SK-N-SH (cell line): ENCODE measurements at regions not wholly inside any gene's neighbourhood (a gene's known extent, or its start where the extent isn't known, plus 50 kb on each side); places are given as distances from the start of the nearest gene placed in this dataset.

Experiments used
- MAX ChIP-seq: IDR thresholded peaks from 2 replicates; pipeline ENCODE4 v1.4.0; 2012; ENCODE audit warnings: low read depth
- TF ChIP-seq, protein P1 (sequence below): fragments of 200-600 bp; sonication (generic); IDR thresholded peaks from 2 replicates; pipeline ENCODE4 v1.6.1; 2017; ENCODE audit warnings: antibody characterized with exemption, mild to moderate bottlenecking, moderate library complexity

DNA sequence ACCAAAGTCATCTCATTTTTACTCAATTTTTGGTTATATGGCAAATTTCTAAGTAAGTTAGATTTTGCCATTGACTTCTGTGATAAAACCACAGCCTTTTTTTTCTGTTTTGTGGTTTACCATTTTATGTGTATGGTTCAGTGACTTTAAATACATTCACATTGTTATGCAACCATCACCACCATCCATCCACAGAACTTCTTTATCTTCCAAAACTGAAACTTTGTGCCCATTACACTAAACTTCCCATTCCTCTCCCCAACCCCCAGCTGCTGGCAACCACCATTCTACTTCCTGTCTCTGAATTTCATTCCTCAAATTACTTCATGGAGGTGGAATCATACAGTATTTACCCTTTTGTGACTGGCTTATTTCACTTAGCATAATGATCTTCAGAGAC, 280.4 kb upstream of the TCERG1L start:
- TF ChIP-seq, protein P1, sequence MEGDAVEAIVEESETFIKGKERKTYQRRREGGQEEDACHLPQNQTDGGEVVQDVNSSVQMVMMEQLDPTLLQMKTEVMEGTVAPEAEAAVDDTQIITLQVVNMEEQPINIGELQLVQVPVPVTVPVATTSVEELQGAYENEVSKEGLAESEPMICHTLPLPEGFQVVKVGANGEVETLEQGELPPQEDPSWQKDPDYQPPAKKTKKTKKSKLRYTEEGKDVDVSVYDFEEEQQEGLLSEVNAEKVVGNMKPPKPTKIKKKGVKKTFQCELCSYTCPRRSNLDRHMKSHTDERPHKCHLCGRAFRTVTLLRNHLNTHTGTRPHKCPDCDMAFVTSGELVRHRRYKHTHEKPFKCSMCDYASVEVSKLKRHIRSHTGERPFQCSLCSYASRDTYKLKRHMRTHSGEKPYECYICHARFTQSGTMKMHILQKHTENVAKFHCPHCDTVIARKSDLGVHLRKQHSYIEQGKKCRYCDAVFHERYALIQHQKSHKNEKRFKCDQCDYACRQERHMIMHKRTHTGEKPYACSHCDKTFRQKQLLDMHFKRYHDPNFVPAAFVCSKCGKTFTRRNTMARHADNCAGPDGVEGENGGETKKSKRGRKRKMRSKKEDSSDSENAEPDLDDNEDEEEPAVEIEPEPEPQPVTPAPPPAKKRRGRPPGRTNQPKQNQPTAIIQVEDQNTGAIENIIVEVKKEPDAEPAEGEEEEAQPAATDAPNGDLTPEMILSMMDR = no peak
- TF ChIP-seq MAX = no peak
